CD4-positive, alpha-beta T cell treated with Interferon alpha-2 for 1 hour (primary cell): ENCODE measurements at regions not wholly inside any gene's neighbourhood (a gene's known extent, or its start where the extent isn't known, plus 50 kb on each side); places are given as distances from the start of the nearest gene placed in this dataset.
"Not testable (repeated sequence)": the region's sequence is repeated elsewhere in the genome, so short reads cannot be mapped to it uniquely, and the experiment has no call there.

Experiments
- DNase-seq, 2 donors: peaks; one replicate each; pipeline ENCODE4 v3.0.0-alpha.2; 2020 to 2022

GRCh38 chr14:51595881-51596455, 55.7 kb upstream of the FRMD6 start:
- no peak for DNase-seq

- peak in 1 of 2 donors; percentile 4 for DNase-seq
These were observed 55.1 kb upstream of the FRMD6 start for GRCh38 chr14:51596488-51597117.

GRCh38 chr14:51597261-51598001, 54.3 kb upstream of the FRMD6 start:
- DNase-seq, result no peak

- not testable (repeated sequence) for DNase-seq
These were observed 52.6 kb upstream of the FRMD6 start for GRCh38 chr14:51598924-51599600.

GRCh38 chr14:51600658-51601057, 51.1 kb upstream of the FRMD6 start:
- DNase-seq, result no peak
